ENCODE measurements at regions not wholly inside any gene's neighbourhood (a gene's known extent, or its start where the extent isn't known, plus 50 kb on each side); places are given as distances from the start of the nearest gene placed in this dataset.
"Not testable (repeated sequence)": the region's sequence is repeated elsewhere in the genome, so short reads cannot be mapped to it uniquely, and the experiment has no call there.

- no peak for DNase-seq
These were observed 70.8 kb downstream of the SHANK2 start for GRCh38 chr11:71181566-71181965.

- no peak for DNase-seq
These were observed 71.5 kb downstream of the SHANK2 start for GRCh38 chr11:71180694-71181470.

GRCh38 chr11:71179877-71180605, 72.3 kb downstream of the SHANK2 start:
- no peak for DNase-seq

GRCh38 chr11:71178076-71178475, 74.3 kb downstream of the SHANK2 start:
- DNase-seq: no peak

GRCh38 chr11:71176812-71177211, 75.6 kb downstream of the SHANK2 start:
- DNase-seq: no peak

- DNase-seq: no peak
These were observed 78.7 kb downstream of the SHANK2 start for GRCh38 chr11:71173709-71174108.

GRCh38 chr11:71172680-71173079, 79.7 kb downstream of the SHANK2 start:
- DNase-seq: no peak

- no peak for DNase-seq
These were observed 80.8 kb downstream of the SHANK2 start for GRCh38 chr11:71171576-71171975.

GRCh38 chr11:71170624-71171423, 81.6 kb downstream of the SHANK2 start:
- no peak for DNase-seq

GRCh38 chr11:71169313-71169712, 83.1 kb downstream of the SHANK2 start:
- no peak for DNase-seq

- DNase-seq: not testable (repeated sequence)
These were observed 84.6 kb downstream of the SHANK2 start for GRCh38 chr11:71167814-71168213.

- no peak for DNase-seq
These were observed 86.6 kb downstream of the SHANK2 start for GRCh38 chr11:71165771-71166170.

- no peak for DNase-seq
These were observed 87.8 kb downstream of the SHANK2 start for GRCh38 chr11:71164621-71165020.

GRCh38 chr11:71164186-71164585, 88.2 kb downstream of the SHANK2 start:
- no peak for DNase-seq

- DNase-seq: no peak
These were observed 89.0 kb downstream of the SHANK2 start for GRCh38 chr11:71163371-71163770.

GRCh38 chr11:71158936-71159335, 93.4 kb downstream of the SHANK2 start:
- DNase-seq: no peak

GRCh38 chr11:71157676-71158075, 94.7 kb downstream of the SHANK2 start:
- not testable (repeated sequence) for DNase-seq

- DNase-seq: no peak
These were observed 96.1 kb downstream of the SHANK2 start for GRCh38 chr11:71156301-71156700.

- no peak for DNase-seq
These were observed 96.5 kb downstream of the SHANK2 start for GRCh38 chr11:71155846-71156245.

- no peak for DNase-seq
These were observed 98.0 kb downstream of the SHANK2 start for GRCh38 chr11:71154261-71154805.

GRCh38 chr11:71153005-71153390, 99.4 kb downstream of the SHANK2 start:
- DNase-seq: no peak

GRCh38 chr11:71152312-71153004, 99.9 kb downstream of the SHANK2 start:
- not testable (repeated sequence) for DNase-seq

GRCh38 chr11:71151561-71151960, 100.8 kb downstream of the SHANK2 start:
- DNase-seq: no peak
